ENCODE measurements at regions not wholly inside any gene's neighbourhood (a gene's known extent, or its start where the extent isn't known, plus 50 kb on each side); places are given as distances from the start of the nearest gene placed in this dataset.

DNA sequence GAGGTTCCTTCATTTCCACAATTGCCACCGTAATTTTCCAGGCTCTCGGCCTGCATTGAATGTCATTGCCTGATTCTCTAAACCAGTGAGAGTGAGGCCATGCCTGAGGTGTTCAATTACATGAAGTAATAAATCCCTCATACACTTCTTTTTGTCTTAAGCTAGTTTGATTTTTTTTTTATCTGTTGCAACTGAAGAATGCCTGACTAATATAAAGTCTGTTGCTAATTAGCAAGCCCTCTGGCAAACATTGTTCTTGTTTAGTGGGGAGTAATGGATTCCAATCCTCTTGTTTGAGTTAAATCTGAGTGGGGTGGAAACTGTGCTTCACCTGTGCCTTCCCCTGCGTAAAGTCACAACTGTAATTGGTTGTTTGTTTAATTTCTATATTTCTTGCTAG, 338.1 kb upstream of the ATP10B start:
- no peak for TF ChIP-seq POLR2A (IDR thresholded peaks at IDR 0.05)
- TF ChIP-seq, protein P1, sequence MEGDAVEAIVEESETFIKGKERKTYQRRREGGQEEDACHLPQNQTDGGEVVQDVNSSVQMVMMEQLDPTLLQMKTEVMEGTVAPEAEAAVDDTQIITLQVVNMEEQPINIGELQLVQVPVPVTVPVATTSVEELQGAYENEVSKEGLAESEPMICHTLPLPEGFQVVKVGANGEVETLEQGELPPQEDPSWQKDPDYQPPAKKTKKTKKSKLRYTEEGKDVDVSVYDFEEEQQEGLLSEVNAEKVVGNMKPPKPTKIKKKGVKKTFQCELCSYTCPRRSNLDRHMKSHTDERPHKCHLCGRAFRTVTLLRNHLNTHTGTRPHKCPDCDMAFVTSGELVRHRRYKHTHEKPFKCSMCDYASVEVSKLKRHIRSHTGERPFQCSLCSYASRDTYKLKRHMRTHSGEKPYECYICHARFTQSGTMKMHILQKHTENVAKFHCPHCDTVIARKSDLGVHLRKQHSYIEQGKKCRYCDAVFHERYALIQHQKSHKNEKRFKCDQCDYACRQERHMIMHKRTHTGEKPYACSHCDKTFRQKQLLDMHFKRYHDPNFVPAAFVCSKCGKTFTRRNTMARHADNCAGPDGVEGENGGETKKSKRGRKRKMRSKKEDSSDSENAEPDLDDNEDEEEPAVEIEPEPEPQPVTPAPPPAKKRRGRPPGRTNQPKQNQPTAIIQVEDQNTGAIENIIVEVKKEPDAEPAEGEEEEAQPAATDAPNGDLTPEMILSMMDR (IDR thresholded peaks at IDR 0.05): no peak
